Hematopoietic multipotent progenitor cell (in vitro differentiated cells): ENCODE measurements at regions not wholly inside any gene's neighbourhood (a gene's known extent, or its start where the extent isn't known, plus 50 kb on each side); places are given as distances from the start of the nearest gene placed in this dataset.
A peak's percentile ranks its signal among the peaks of the same experiment; 100 is the strongest.

Experiments used
- DNase-seq, 3 donors: peaks; one replicate each; pipeline ENCODE4 v3.0.0-alpha.2; 2011 to 2015; ENCODE audit warnings: low read depth in 2 of 3, low spot score in 2 of 3

- DNase-seq = no peak
Observed at GRCh38 chr11:92885600-92885999, 83.9 kb upstream of the MTNR1B start.

- DNase-seq = peak in 2 of 3 donors; percentile 56 to 82
Observed at GRCh38 chr11:92886243-92886905, 83.1 kb upstream of the MTNR1B start.

GRCh38 chr11:92888696-92889095 lies 80.8 kb upstream of the MTNR1B start:
- DNase-seq = peak in 1 of 3 donors; percentile 4

- no peak for DNase-seq
Observed at GRCh38 chr11:92890846-92891245, 78.6 kb upstream of the MTNR1B start.

- no peak for DNase-seq
Observed at GRCh38 chr11:92892802-92893684, 76.4 kb upstream of the MTNR1B start.

- no peak for DNase-seq
Observed at GRCh38 chr11:92894197-92894596, 75.3 kb upstream of the MTNR1B start.

- no peak for DNase-seq
Observed at GRCh38 chr11:92897487-92897886, 72.0 kb upstream of the MTNR1B start.

GRCh38 chr11:92902417-92902816 lies 67.0 kb upstream of the MTNR1B start:
- DNase-seq = no peak

- no peak for DNase-seq
Observed at GRCh38 chr11:92907671-92908070, 61.8 kb upstream of the MTNR1B start.

GRCh38 chr11:92909214-92909613 lies 60.2 kb upstream of the MTNR1B start:
- DNase-seq = no peak

GRCh38 chr11:92911478-92911877 lies 58.0 kb upstream of the MTNR1B start:
- DNase-seq = no peak

- no peak for DNase-seq
Observed at GRCh38 chr11:92915551-92915950, 53.9 kb upstream of the MTNR1B start.

- no peak for DNase-seq
Observed at GRCh38 chr11:92916299-92916698, 53.2 kb upstream of the MTNR1B start.

- no peak for DNase-seq
Observed at GRCh38 chr11:92917927-92918326, 51.5 kb upstream of the MTNR1B start.

GRCh38 chr11:92919048-92919447 lies 50.4 kb upstream of the MTNR1B start:
- no peak for DNase-seq
